PC-3 (cell line): ENCODE measurements at regions not wholly inside any gene's neighbourhood (a gene's known extent, or its start where the extent isn't known, plus 50 kb on each side); places are given as distances from the start of the nearest gene placed in this dataset.

ENCODE experiments used
- CTCF ChIP-seq: fragments of 300-600 bp; sonication (generic); conservative IDR thresholded peaks from 2 replicates; pipeline ENCODE4 v1.5.1; 2017; ENCODE audit warnings: antibody characterized with exemption, low read depth, mild to moderate bottlenecking, low read length
- EZH2phosphoT487 ChIP-seq: fragments of 300-600 bp; sonication (generic); IDR thresholded peaks from 2 replicates; pipeline ENCODE4 v1.6.1; 2018; ENCODE audit warnings: mild to moderate bottlenecking, antibody characterized with exemption, low read length, borderline replicate concordance

- TF ChIP-seq CTCF (no peak), EZH2phosphoT487 (no peak)
Observed at GRCh38 chr22:23380911-23381310, 199.2 kb downstream of the IGLL1 start.
